ENCODE measurements at regions not wholly inside any gene's neighbourhood (a gene's known extent, or its start where the extent isn't known, plus 50 kb on each side); places are given as distances from the start of the nearest gene placed in this dataset.
A peak's percentile ranks its signal among the peaks of the same experiment; 100 is the strongest.

- no peaks in the 10 kb centered on the region for H3K27me3 ChIP-seq (replicated peaks; ENCODE audit: insufficient read depth, low read depth, low read length, poor library complexity)
- TF ChIP-seq, protein P1, sequence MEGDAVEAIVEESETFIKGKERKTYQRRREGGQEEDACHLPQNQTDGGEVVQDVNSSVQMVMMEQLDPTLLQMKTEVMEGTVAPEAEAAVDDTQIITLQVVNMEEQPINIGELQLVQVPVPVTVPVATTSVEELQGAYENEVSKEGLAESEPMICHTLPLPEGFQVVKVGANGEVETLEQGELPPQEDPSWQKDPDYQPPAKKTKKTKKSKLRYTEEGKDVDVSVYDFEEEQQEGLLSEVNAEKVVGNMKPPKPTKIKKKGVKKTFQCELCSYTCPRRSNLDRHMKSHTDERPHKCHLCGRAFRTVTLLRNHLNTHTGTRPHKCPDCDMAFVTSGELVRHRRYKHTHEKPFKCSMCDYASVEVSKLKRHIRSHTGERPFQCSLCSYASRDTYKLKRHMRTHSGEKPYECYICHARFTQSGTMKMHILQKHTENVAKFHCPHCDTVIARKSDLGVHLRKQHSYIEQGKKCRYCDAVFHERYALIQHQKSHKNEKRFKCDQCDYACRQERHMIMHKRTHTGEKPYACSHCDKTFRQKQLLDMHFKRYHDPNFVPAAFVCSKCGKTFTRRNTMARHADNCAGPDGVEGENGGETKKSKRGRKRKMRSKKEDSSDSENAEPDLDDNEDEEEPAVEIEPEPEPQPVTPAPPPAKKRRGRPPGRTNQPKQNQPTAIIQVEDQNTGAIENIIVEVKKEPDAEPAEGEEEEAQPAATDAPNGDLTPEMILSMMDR (conservative IDR thresholded peaks at IDR 0.05; ENCODE audit: low read depth, low read length) = no peak
- no peak for TF ChIP-seq EZH2 (IDR thresholded peaks at IDR 0.05; ENCODE audit: borderline replicate concordance, low read depth, low read length, poor library complexity, severe bottlenecking)
- peak; percentile 6 for DNase-seq (ENCODE audit: low spot score)
- ChIA-PET POLR2A (ENCODE audit: low non-redundant PET) (no interaction called here), CTCF (no interaction called here)
- H3K27ac ChIP-seq (ENCODE audit: low read depth, low read length, poor library complexity, severe bottlenecking) = no peak overlapping the region
- peaks cover 8% of the 10 kb centered on the region for H3K4me1 ChIP-seq (ENCODE audit: insufficient read depth, low read length, poor library complexity, severe bottlenecking)
- H3K4me3 ChIP-seq (ENCODE audit: low read depth, low read length, poor library complexity, severe bottlenecking) = no peak overlapping the region
- intact Hi-C loops (cut with micrococcal nuclease; ENCODE audit: unreplicated experiment) = no loop called here
- no peaks in the 10 kb centered on the region for H3K9me3 ChIP-seq (ENCODE audit: low read depth, low read length, poor library complexity, severe bottlenecking)
- no TSS peak for BruUV-seq (replicated peaks)
- H3K36me3 ChIP-seq (ENCODE audit: insufficient read depth, low read length, poor library complexity, severe bottlenecking) = no peaks in the 10 kb centered on the region
These were observed 90.4 kb upstream of the ANKRD55 start for GRCh38 chr5:56323505-56323904.

GRCh38 chr5:56322592-56322991 is 89.5 kb upstream of the ANKRD55 start:
- BruUV-seq (replicated peaks) = no TSS peak

DNA sequence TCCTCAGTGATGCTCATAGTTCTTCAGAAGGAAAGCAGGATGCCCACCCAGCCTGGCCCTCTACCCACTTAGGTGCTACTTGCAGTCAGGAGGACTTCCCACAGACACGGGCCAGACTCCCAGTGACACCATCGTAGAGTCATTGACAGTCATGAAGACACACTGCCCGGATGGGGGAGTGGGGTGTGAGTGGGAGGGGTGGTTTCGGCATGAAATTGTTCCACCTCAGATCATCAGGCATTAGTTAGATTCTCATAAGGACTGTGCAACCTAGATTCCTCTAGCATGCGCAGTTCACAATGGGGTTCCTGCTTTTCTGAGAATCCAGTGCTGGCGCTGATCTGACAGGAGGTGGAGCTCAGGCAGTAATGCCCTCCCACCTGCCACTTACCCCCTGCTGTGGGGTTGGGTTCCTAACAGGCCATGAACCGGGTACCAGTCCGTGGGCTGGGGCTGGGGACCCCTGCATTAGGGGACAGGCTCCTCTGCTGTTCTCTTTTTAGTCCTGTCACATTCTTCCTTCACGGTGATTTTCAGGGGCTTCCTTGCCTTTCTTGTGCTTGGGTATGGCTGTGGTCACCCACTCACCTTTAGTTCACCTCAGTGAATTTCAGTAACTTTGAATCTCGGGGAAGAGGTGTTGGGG is 88.2 kb upstream of the ANKRD55 start:
- H3K4me3 ChIP-seq (ENCODE audit: low read depth, low read length, poor library complexity, severe bottlenecking) = no peak overlapping the region
- H3K36me3 ChIP-seq (ENCODE audit: insufficient read depth, low read length, poor library complexity, severe bottlenecking) = no peaks in the 10 kb centered on the region
- no peak for DNase-seq (ENCODE audit: low spot score)
- H3K27me3 ChIP-seq (replicated peaks; ENCODE audit: insufficient read depth, low read depth, low read length, poor library complexity) = no peaks in the 10 kb centered on the region
- TF ChIP-seq, protein P1 (conservative IDR thresholded peaks at IDR 0.05; ENCODE audit: low read depth, low read length) = no peak
- TF ChIP-seq EZH2 (IDR thresholded peaks at IDR 0.05; ENCODE audit: borderline replicate concordance, low read depth, low read length, poor library complexity, severe bottlenecking) = no peak
- H3K9me3 ChIP-seq (ENCODE audit: low read depth, low read length, poor library complexity, severe bottlenecking) = no peaks in the 10 kb centered on the region
- no TSS peak for BruUV-seq (replicated peaks)
- peaks cover 8% of the 10 kb centered on the region for H3K4me1 ChIP-seq (ENCODE audit: insufficient read depth, low read length, poor library complexity, severe bottlenecking)
- intact Hi-C loops (cut with micrococcal nuclease; ENCODE audit: unreplicated experiment) = no loop called here
- CTCF ChIA-PET = no interaction called here
- POLR2A ChIA-PET (ENCODE audit: low non-redundant PET) = no interaction called here
- no peak overlapping the region for H3K27ac ChIP-seq (ENCODE audit: low read depth, low read length, poor library complexity, severe bottlenecking)

More at GRCh38 chr5:56322592-56322991, 89.5 kb upstream of the ANKRD55 start:
- Histone ChIP-seq H3K4me1 (ENCODE audit: insufficient read depth, low read length, poor library complexity, severe bottlenecking) (peaks cover 8% of the 10 kb centered on the region), H3K9me3 (ENCODE audit: low read depth, low read length, poor library complexity, severe bottlenecking) (no peaks in the 10 kb centered on the region), H3K4me3 (ENCODE audit: low read depth, low read length, poor library complexity, severe bottlenecking) (no peak overlapping the region), H3K36me3 (ENCODE audit: insufficient read depth, low read length, poor library complexity, severe bottlenecking) (no peaks in the 10 kb centered on the region), H3K27me3 (replicated peaks; ENCODE audit: insufficient read depth, low read depth, low read length, poor library complexity) (no peaks in the 10 kb centered on the region), H3K27ac (ENCODE audit: low read depth, low read length, poor library complexity, severe bottlenecking) (no peak overlapping the region)
- no peak for DNase-seq (ENCODE audit: low spot score)
- POLR2A ChIA-PET (ENCODE audit: low non-redundant PET) = no interaction called here
- TF ChIP-seq, protein P1 (conservative IDR thresholded peaks at IDR 0.05; ENCODE audit: low read depth, low read length) = no peak
- CTCF ChIA-PET = no interaction called here
- intact Hi-C loops (cut with micrococcal nuclease; ENCODE audit: unreplicated experiment) = no loop called here
